ENCODE measurements at regions not wholly inside any gene's neighbourhood (a gene's known extent, or its start where the extent isn't known, plus 50 kb on each side); places are given as distances from the start of the nearest gene placed in this dataset.

DNA sequence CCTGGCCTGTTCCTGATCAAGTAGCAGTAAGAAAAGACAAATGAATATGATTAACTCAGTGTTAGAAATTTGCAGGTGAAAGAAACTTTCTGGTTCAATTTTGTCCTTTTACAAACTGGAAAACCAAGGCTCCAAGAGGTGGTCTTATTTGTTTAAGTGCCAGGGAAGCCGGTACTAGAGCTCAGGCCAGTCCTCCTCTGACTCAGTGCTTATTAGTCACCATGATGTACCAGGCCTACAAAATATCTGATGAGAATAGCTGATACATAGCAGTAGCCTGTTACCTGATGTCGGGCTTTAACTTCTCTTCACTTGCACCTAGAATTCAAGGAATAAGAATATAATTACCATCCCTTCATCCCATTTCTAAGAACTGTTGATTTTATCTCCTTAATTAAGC lies 394.8 kb downstream of the LMX1A start:
- no TSS peak for BruUV-seq (replicated peaks)
- H4K20me1 ChIP-seq (ENCODE audit: insufficient read depth) = no peaks in the 10 kb centered on the region
- no peak overlapping the region for H3K4me3 ChIP-seq (replicated peaks in 1 of 2; ENCODE audit: low read depth in 1 of 2, low read length in 2 of 2)
- H2AFZ ChIP-seq (ENCODE audit: low read depth, low read length, poor library complexity, severe bottlenecking) = no peak overlapping the region
- no peak overlapping the region for H3K9ac ChIP-seq (ENCODE audit: low read length)
- intact Hi-C loops (cut with micrococcal nuclease) = no loop called here
- no peak for TF ChIP-seq ELF1 (IDR thresholded peaks at IDR 0.05; ENCODE audit: borderline replicate concordance, low read depth)
- TF ChIP-seq POLR2AphosphoS5 (IDR thresholded peaks at IDR 0.05; ENCODE audit: low read depth, low read length) = no peak
- no peak for TF ChIP-seq SP1 (IDR thresholded peaks at IDR 0.05; ENCODE audit: low read depth)
- TF ChIP-seq, protein P1, sequence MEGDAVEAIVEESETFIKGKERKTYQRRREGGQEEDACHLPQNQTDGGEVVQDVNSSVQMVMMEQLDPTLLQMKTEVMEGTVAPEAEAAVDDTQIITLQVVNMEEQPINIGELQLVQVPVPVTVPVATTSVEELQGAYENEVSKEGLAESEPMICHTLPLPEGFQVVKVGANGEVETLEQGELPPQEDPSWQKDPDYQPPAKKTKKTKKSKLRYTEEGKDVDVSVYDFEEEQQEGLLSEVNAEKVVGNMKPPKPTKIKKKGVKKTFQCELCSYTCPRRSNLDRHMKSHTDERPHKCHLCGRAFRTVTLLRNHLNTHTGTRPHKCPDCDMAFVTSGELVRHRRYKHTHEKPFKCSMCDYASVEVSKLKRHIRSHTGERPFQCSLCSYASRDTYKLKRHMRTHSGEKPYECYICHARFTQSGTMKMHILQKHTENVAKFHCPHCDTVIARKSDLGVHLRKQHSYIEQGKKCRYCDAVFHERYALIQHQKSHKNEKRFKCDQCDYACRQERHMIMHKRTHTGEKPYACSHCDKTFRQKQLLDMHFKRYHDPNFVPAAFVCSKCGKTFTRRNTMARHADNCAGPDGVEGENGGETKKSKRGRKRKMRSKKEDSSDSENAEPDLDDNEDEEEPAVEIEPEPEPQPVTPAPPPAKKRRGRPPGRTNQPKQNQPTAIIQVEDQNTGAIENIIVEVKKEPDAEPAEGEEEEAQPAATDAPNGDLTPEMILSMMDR (IDR thresholded peaks at IDR 0.05 in 2 of 3, conservative IDR thresholded peaks at IDR 0.05 in 1 of 3; ENCODE audit: borderline replicate concordance in 1 of 3, insufficient read depth in 1 of 3, low read depth in 2 of 3, low read length in 2 of 3) = no peak
- no peak for TF ChIP-seq JUND (IDR thresholded peaks at IDR 0.05)
- no peak for TF ChIP-seq SIN3A (IDR thresholded peaks at IDR 0.05; ENCODE audit: low read depth)
- TF ChIP-seq TCF7L2 (IDR thresholded peaks at IDR 0.05; ENCODE audit: borderline replicate concordance, extremely low read depth, insufficient read depth, insufficient read length) = no peak
- H3K79me2 ChIP-seq (ENCODE audit: insufficient read depth, low read length) = no peaks in the 10 kb centered on the region
- H3K27me3 ChIP-seq (ENCODE audit: insufficient read depth, low read length) = 0 out of 2 replicates have a peak, but pooled peaks cover 2% of the 10 kb centered on the region
- CTCF ChIA-PET = no interaction called here
- no peaks in the 10 kb centered on the region for H3K9me3 ChIP-seq (ENCODE audit: control insufficient read depth in 1 of 2, insufficient read depth in 1 of 2, low read depth in 1 of 2, low read length in 2 of 2)
- H3K4me2 ChIP-seq (ENCODE audit: low read length) = no peak overlapping the region
- POLR2A ChIA-PET = no interaction called here
- H3K9me2 ChIP-seq (ENCODE audit: insufficient read depth) = no peaks in the 10 kb centered on the region
- no peaks in the 10 kb centered on the region for H3K36me3 ChIP-seq (ENCODE audit: control insufficient read depth in 1 of 2, insufficient read depth in 2 of 2, low read length in 2 of 2)
- ATAC-seq = no peak
- H3K27ac ChIP-seq (ENCODE audit: low read depth, low read length) = no peak overlapping the region
- DNase-seq (ENCODE audit: low read depth, low spot score) = no peak
- H3K4me1 ChIP-seq (ENCODE audit: control insufficient read depth in 1 of 2, insufficient read depth in 2 of 2, low read length in 2 of 2) = no peaks in the 10 kb centered on the region
- RAD21 ChIA-PET (ENCODE audit: low non-redundant PET in 1 of 2, low total read pairs in 2 of 2, uncharacterized antibody in 2 of 2, unreplicated experiment in 2 of 2) = no interaction called here

DNA sequence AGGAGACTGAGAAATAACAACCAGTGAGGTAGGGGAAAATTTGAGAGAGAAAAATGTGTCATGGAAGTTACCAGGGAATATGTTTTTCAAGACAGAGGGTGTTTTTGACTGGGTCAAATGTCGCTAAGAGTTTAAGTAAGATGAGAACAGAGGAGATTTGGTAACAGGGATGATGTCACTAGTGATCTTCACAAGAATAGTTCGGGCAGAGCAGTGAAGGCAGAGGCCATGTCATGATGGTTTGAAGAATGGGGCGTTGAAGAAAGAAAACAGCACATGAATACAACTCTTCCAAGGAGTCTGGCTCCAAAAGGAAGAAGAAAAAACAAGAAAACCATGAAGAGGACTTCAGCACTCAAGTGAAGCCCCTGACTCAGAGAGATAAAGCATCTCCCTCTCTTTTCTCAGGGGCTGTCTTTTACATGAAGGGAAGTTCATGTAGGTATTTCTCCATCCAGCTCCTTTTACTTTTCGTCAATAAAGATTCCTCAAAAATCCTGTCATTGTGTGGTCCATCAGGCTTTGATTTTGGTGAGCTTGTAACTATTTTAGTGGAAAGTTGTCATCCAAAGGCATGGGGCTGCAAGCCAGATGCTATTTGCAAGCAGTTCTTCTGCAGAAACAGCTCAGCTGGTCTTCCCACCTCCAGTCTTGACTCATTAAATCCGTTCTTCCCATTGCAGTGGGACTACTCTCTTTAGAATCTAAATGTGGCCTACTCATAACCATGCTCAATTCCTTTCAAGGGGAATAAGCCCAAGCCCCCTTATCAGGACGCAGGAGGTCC lies 397.3 kb downstream of the LMX1A start:
- BruUV-seq (replicated peaks) = no TSS peak
- ATAC-seq = no peak
- TF ChIP-seq SRF (IDR thresholded peaks at IDR 0.05; ENCODE audit: low read depth) = no peak
- no peak for TF ChIP-seq TCF7L2 (IDR thresholded peaks at IDR 0.05; ENCODE audit: borderline replicate concordance, extremely low read depth, insufficient read depth, insufficient read length)
- TF ChIP-seq EZH2 (IDR thresholded peaks at IDR 0.05) = no peak
- no peak for TF ChIP-seq MAX (IDR thresholded peaks at IDR 0.05)
- no peak for TF ChIP-seq CBX3 (IDR thresholded peaks at IDR 0.05; ENCODE audit: low read depth)
- TF ChIP-seq EGR1 (IDR thresholded peaks at IDR 0.05; ENCODE audit: low read depth) = no peak
- no peak for TF ChIP-seq SP1 (IDR thresholded peaks at IDR 0.05; ENCODE audit: low read depth)
- TF ChIP-seq POLR2AphosphoS5 (IDR thresholded peaks at IDR 0.05; ENCODE audit: low read depth, low read length) = no peak
- TF ChIP-seq ZBTB33 (IDR thresholded peaks at IDR 0.05; ENCODE audit: extremely low read depth, insufficient replicate concordance, low read length) = no peak
- no peak for TF ChIP-seq CEBPB (IDR thresholded peaks at IDR 0.05; ENCODE audit: low read depth)

More for the DNA sequence above, 397.3 kb downstream of the LMX1A start:
- Histone ChIP-seq H3K9me3 (ENCODE audit: control insufficient read depth in 1 of 2, insufficient read depth in 1 of 2, low read depth in 1 of 2, low read length in 2 of 2) (no peaks in the 10 kb centered on the region), H3K27me3 (ENCODE audit: insufficient read depth, low read length) (no peaks in the 10 kb centered on the region), H3K9me2 (ENCODE audit: insufficient read depth) (no peaks in the 10 kb centered on the region), H3K9ac (ENCODE audit: low read length) (no peak overlapping the region), H3K4me3 (replicated peaks in 1 of 2; ENCODE audit: low read depth in 1 of 2, low read length in 2 of 2) (no peak overlapping the region), H3K4me2 (ENCODE audit: low read length) (no peak overlapping the region), H3K36me3 (ENCODE audit: control insufficient read depth in 1 of 2, insufficient read depth in 2 of 2, low read length in 2 of 2) (no peaks in the 10 kb centered on the region), H4K20me1 (ENCODE audit: insufficient read depth) (no peaks in the 10 kb centered on the region), H3K27ac (ENCODE audit: low read depth, low read length) (no peak overlapping the region), H3K79me2 (ENCODE audit: insufficient read depth, low read length) (no peaks in the 10 kb centered on the region), H2AFZ (ENCODE audit: low read depth, low read length, poor library complexity, severe bottlenecking) (no peak overlapping the region), H3K4me1 (ENCODE audit: control insufficient read depth in 1 of 2, insufficient read depth in 2 of 2, low read length in 2 of 2) (no peaks in the 10 kb centered on the region)
- ChIA-PET POLR2A (no interaction called here), CTCF (no interaction called here), RAD21 (ENCODE audit: low non-redundant PET in 1 of 2, low total read pairs in 2 of 2, uncharacterized antibody in 2 of 2, unreplicated experiment in 2 of 2) (no interaction called here)
- intact Hi-C loops (cut with micrococcal nuclease) = no loop called here
- DNase-seq (ENCODE audit: low read depth, low spot score) = no peak

All from HCT116 (cell line).